ENCODE measurements at regions not wholly inside any gene's neighbourhood (a gene's known extent, or its start where the extent isn't known, plus 50 kb on each side); places are given as distances from the start of the nearest gene placed in this dataset.
"Not testable (repeated sequence)": the region's sequence is repeated elsewhere in the genome, so short reads cannot be mapped to it uniquely, and the experiment has no call there.

- DNase-seq (ENCODE audit: low read depth): no peak
Measured at GRCh38 chr9:75683591-75683990, 206.9 kb upstream of the PCSK5 start.

GRCh38 chr9:75685062-75685461 lies 205.4 kb upstream of the PCSK5 start:
- no peak for DNase-seq (ENCODE audit: low read depth)

- DNase-seq (ENCODE audit: low read depth): no peak
Measured at GRCh38 chr9:75687359-75687953, 203.0 kb upstream of the PCSK5 start.

GRCh38 chr9:75690551-75690950 lies 199.9 kb upstream of the PCSK5 start:
- not testable (repeated sequence) for DNase-seq (ENCODE audit: low read depth)

- no peak for DNase-seq (ENCODE audit: low read depth)
Measured at GRCh38 chr9:75691408-75691807, 199.1 kb upstream of the PCSK5 start.

- DNase-seq (ENCODE audit: low read depth): no peak
Measured at GRCh38 chr9:75692309-75692708, 198.2 kb upstream of the PCSK5 start.

GRCh38 chr9:75695921-75696320 lies 194.6 kb upstream of the PCSK5 start:
- DNase-seq (ENCODE audit: low read depth): no peak

- no peak for DNase-seq (ENCODE audit: low read depth)
Measured at GRCh38 chr9:75699017-75699416, 191.5 kb upstream of the PCSK5 start.

- DNase-seq (ENCODE audit: low read depth): no peak
Measured at GRCh38 chr9:75699625-75700251, 190.7 kb upstream of the PCSK5 start.

- DNase-seq (ENCODE audit: low read depth): no peak
Measured at GRCh38 chr9:75700252-75700640, 190.2 kb upstream of the PCSK5 start.

GRCh38 chr9:75707191-75707590 lies 183.3 kb upstream of the PCSK5 start:
- DNase-seq (ENCODE audit: low read depth): no peak

- no peak for DNase-seq (ENCODE audit: low read depth)
Measured at GRCh38 chr9:75709698-75710097, 180.8 kb upstream of the PCSK5 start.

GRCh38 chr9:75712700-75713099 lies 177.8 kb upstream of the PCSK5 start:
- DNase-seq (ENCODE audit: low read depth): no peak

- no peak for DNase-seq (ENCODE audit: low read depth)
Measured at GRCh38 chr9:75713335-75713734, 177.1 kb upstream of the PCSK5 start.

GRCh38 chr9:75715360-75715759 lies 175.1 kb upstream of the PCSK5 start:
- DNase-seq (ENCODE audit: low read depth): no peak

- DNase-seq (ENCODE audit: low read depth): no peak
Measured at GRCh38 chr9:75718677-75719076, 171.8 kb upstream of the PCSK5 start.

GRCh38 chr9:75728391-75728790 lies 162.1 kb upstream of the PCSK5 start:
- DNase-seq (ENCODE audit: low read depth): no peak

- DNase-seq (ENCODE audit: low read depth): no peak
Measured at GRCh38 chr9:75734802-75735201, 155.7 kb upstream of the PCSK5 start.

- no peak for DNase-seq (ENCODE audit: low read depth)
Measured at GRCh38 chr9:75739884-75740611, 150.4 kb upstream of the PCSK5 start.

- no peak for DNase-seq (ENCODE audit: low read depth)
Measured at GRCh38 chr9:75743855-75744254, 146.6 kb upstream of the PCSK5 start.

- no peak for DNase-seq (ENCODE audit: low read depth)
Measured at GRCh38 chr9:75754080-75754479, 136.4 kb upstream of the PCSK5 start.

- no peak for DNase-seq (ENCODE audit: low read depth)
Measured at GRCh38 chr9:75775166-75775565, 115.3 kb upstream of the PCSK5 start.

GRCh38 chr9:75775966-75776691 lies 114.3 kb upstream of the PCSK5 start:
- no peak for DNase-seq (ENCODE audit: low read depth)
